Uterus (tissue), 2 donors: ENCODE measurements at regions not wholly inside any gene's neighbourhood (a gene's known extent, or its start where the extent isn't known, plus 50 kb on each side); places are given as distances from the start of the nearest gene placed in this dataset.

Source experiments
- POLR2A ChIP-seq, 2 donors: fragments of 450-650 bp; IDR thresholded peaks; one replicate each; pipeline ENCODE4 v1.6.1; 2016; ENCODE audit warnings: antibody characterized with exemption in 2 of 2, mild to moderate bottlenecking in 1 of 2, moderate library complexity in 1 of 2
- TF ChIP-seq, protein P1 (sequence below), 4 experiments: fragments of 200-600 bp in 2 of 4; fragments of 450-650 bp in 2 of 4; sonication (generic) in 2 of 4; IDR thresholded peaks; one replicate each; pipeline ENCODE4 v1.5.1; 2016 to 2019; ENCODE audit warnings: antibody characterized with exemption in 4 of 4, mild to moderate bottlenecking in 2 of 4, moderate library complexity in 1 of 4

DNA sequence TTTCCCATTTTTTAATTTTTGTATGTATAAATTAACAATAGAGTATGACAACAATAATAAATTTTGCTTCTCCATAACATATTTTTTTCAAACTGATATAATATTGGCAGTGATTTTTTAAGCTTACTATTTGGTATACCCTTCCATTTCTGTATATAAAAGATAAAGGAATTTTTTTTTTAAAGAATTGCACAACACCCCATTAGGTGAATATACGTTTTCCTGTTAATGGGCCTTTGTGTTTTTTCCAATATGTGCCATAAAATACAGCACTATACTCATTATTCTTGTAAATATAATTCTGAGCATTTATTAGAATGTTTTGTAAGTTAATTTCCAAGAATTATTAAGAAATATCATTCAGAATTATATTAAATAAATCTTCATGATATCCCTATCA lies 515.2 kb upstream of the RGS18 start:
- TF ChIP-seq, protein P1, sequence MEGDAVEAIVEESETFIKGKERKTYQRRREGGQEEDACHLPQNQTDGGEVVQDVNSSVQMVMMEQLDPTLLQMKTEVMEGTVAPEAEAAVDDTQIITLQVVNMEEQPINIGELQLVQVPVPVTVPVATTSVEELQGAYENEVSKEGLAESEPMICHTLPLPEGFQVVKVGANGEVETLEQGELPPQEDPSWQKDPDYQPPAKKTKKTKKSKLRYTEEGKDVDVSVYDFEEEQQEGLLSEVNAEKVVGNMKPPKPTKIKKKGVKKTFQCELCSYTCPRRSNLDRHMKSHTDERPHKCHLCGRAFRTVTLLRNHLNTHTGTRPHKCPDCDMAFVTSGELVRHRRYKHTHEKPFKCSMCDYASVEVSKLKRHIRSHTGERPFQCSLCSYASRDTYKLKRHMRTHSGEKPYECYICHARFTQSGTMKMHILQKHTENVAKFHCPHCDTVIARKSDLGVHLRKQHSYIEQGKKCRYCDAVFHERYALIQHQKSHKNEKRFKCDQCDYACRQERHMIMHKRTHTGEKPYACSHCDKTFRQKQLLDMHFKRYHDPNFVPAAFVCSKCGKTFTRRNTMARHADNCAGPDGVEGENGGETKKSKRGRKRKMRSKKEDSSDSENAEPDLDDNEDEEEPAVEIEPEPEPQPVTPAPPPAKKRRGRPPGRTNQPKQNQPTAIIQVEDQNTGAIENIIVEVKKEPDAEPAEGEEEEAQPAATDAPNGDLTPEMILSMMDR (IDR thresholded peaks at IDR 0.05) = no peak
- TF ChIP-seq POLR2A (IDR thresholded peaks at IDR 0.05) = no peak
